ENCODE measurements at regions not wholly inside any gene's neighbourhood (a gene's known extent, or its start where the extent isn't known, plus 50 kb on each side); places are given as distances from the start of the nearest gene placed in this dataset.

- peak; percentile 69 for DNase-seq
Measured at GRCh38 chr21:41086569-41086968, 81.4 kb upstream of the BACE2 start.

GRCh38 chr21:41090981-41091380 is 77.0 kb upstream of the BACE2 start:
- no peak for DNase-seq

- DNase-seq, result no peak
Measured at GRCh38 chr21:41091616-41092015, 76.3 kb upstream of the BACE2 start.

- no peak for DNase-seq
Measured at GRCh38 chr21:41092312-41092711, 75.6 kb upstream of the BACE2 start.

GRCh38 chr21:41095983-41096382 is 72.0 kb upstream of the BACE2 start:
- DNase-seq, result no peak

- no peak for DNase-seq
Measured at GRCh38 chr21:41098076-41098475, 69.9 kb upstream of the BACE2 start.

- no peak for DNase-seq
Measured at GRCh38 chr21:41098481-41099042, 69.4 kb upstream of the BACE2 start.

- DNase-seq, result no peak
Measured at GRCh38 chr21:41100826-41101550, 67.0 kb upstream of the BACE2 start.

- DNase-seq, result no peak
Measured at GRCh38 chr21:41102281-41102680, 65.7 kb upstream of the BACE2 start.

GRCh38 chr21:41107602-41108001 is 60.4 kb upstream of the BACE2 start:
- no peak for DNase-seq

- no peak for DNase-seq
Measured at GRCh38 chr21:41108668-41109585, 59.0 kb upstream of the BACE2 start.

- no peak for DNase-seq
Measured at GRCh38 chr21:41110161-41110560, 57.8 kb upstream of the BACE2 start.

GRCh38 chr21:41110664-41111063 is 57.3 kb upstream of the BACE2 start:
- no peak for DNase-seq

GRCh38 chr21:41111681-41112080 is 56.3 kb upstream of the BACE2 start:
- DNase-seq, result no peak

- peak; percentile 47 for DNase-seq
Measured at GRCh38 chr21:41112740-41113692, 54.9 kb upstream of the BACE2 start.

- no peak for DNase-seq
Measured at GRCh38 chr21:41115851-41116250, 52.1 kb upstream of the BACE2 start.

Data from NCI-H2227 treated with DMSO at 0.1 percent for 48 hours (cell line).